GM23248 (cell line): ENCODE measurements at regions not wholly inside any gene's neighbourhood (a gene's known extent, or its start where the extent isn't known, plus 50 kb on each side); places are given as distances from the start of the nearest gene placed in this dataset.

Experiments
- EZH2 ChIP-seq: fragments of 200-600 bp; sonication (generic); IDR thresholded peaks from 2 replicates; pipeline ENCODE4 v1.6.1; 2018; ENCODE audit warnings: antibody characterized with exemption, mild to moderate bottlenecking; ENCODE audit not compliant: insufficient read depth, poor library complexity, severe bottlenecking
- EZH2phosphoT487 ChIP-seq: fragments of 200-600 bp; sonication (generic); IDR thresholded peaks from 2 replicates; pipeline ENCODE4 v1.6.1; 2018; ENCODE audit warnings: antibody characterized with exemption, moderate library complexity, mild to moderate bottlenecking, low read depth; ENCODE audit not compliant: insufficient read depth

DNA sequence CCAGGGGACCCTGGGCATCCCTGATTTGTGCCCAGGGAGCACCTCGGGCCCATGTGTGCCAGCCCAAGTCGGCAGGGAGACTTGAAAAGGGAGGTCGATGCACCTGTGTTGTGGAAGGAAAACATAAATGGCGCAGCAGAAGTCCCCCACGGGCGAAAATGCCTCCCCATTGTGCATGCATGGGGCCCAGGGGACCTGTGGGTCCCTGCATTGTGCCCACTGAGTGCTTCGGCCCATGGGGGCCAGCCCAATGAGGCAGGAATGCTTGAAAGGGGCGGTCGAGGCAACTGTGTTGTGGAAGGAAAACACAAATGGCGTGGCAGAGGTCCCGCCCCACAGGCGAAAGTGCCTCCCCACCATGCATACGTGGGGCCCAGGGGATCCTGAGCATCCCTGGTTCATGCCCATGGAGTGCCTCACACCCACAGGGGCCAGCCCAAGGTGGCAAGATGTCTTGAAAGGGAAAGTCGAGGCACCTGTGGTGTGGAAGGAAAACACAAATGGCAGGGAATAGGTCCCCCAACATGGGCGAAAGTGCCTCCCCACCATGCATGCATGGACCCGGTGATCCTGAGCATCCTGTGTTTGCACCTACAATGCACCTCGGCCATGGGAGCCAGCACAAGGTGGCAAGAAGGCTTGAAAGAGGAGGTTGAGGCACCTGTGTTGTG lies 368.0 kb downstream of the ALG10 start:
- no peak for TF ChIP-seq EZH2phosphoT487
- no peak for TF ChIP-seq EZH2
